ENCODE measurements at regions not wholly inside any gene's neighbourhood (a gene's known extent, or its start where the extent isn't known, plus 50 kb on each side); places are given as distances from the start of the nearest gene placed in this dataset.

DNA sequence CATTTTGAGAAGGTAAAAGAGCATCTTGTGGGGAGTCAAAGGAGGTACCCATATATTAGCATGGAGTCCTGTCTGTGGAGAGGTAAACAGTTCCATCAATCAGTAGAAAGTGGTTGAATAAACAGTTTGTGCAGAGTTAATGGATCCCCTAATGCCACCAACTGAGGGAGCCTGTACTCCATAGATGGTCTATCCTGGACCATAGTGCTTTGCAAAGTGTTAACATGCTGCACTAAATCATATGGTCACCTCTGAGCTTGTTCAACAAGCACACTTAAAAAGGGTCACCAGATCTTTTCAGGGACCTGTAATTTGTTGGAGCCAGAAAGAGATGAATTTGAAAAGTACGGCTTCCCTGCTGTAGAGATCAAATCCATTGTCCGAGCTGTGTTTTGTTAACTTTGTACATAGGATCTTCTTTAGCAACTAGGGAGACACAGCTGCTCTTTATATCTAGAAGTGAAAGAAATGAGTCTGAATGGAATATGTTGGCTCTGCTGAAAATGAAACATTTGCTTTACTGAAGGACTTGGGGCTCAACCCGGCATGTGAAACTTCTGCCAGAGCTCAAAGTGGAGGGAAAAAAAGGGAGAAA lies 366.4 kb downstream of the ETNK1 start:
- no peak for DNase-seq (ENCODE audit: low spot score)

DNA sequence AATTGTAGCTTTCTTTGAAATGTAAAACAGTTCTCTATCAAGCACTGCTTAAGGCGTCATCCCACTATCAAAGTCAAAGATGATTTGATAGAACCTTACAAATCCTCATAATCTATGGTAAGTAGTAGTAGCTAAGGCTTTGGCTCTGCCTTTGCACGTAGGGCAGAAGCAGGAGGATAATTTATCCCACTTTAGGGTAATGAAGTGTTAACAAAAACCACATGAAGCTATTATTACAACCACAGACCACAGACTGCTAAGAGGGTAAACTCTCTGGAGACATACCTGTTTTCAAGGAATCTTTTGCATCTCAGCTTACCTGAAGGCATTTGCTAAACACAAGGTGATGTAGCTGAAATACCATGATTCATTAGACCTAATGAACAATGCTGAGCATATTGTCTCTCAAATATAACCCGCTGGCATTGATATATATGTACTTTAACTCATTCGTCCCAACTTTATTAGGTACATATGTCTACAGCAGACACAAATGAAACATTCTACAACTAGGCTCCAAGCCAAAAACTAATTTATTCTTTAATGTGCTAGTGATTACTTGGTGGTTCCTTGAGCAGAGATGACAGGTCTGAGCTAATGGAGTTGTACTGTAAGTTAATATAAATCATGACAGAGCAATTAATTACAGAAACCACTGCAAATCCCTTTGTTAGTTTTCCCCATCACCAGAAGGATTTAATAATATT lies 368.8 kb downstream of the ETNK1 start:
- DNase-seq (ENCODE audit: low spot score), result no peak

DNA sequence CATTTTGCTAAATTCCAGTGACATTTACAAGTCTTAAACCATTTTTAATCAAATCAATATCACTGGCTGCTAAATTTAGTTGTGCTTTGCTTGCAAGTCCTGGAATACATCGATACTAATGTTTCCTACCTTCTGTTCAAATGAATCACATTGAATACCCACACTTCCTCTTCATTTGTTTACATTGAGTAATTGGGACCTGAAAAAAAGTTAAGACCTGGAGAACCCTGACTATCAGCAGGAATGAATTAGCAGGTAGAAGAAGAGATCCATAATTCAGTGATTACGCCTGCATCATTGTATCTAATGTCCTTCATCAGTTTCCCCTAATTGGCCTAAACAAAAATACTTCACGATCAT lies 369.3 kb downstream of the ETNK1 start:
- DNase-seq (ENCODE audit: low spot score), result no peak

DNA sequence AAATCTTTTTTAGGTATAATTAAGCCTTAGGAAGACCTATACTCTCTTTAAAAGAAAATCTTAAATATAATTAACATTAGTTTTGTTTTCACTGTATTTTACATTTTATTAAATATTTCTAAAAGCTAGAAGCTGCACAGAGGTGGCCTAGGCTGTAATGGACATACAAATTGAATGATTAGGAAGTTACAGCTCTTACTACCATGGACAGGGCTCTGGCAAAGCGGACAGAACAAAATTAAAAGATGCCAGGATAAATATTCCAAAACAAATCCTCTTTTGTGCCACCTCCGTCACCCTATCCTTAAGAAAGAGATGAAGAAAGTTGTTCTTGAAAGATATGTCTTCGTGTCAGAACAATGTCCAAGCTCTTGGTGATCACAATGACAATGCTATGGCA lies 376.5 kb downstream of the ETNK1 start:
- no peak for DNase-seq (ENCODE audit: low spot score)

DNA sequence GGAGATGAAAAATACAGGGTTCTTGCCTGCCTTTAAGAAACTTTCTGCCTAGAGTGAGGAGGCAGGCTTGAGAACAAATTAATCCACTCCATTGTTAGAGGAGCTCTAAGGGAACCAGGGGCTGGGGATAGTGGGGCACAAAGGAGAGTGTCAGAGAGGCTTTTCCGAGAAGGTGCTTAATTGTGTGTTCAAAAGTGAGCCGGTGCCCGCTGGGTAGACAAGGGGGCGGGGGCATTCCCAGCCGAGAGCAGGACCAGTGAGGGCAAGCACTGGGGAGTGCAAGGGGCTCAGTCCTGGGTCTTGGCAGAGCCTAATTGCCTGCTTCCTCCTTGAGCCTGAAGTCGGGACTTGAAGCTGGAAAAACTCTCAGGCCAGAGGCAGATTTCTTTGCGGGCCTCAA lies 377.4 kb downstream of the ETNK1 start:
- DNase-seq (ENCODE audit: low spot score), result no peak

DNA sequence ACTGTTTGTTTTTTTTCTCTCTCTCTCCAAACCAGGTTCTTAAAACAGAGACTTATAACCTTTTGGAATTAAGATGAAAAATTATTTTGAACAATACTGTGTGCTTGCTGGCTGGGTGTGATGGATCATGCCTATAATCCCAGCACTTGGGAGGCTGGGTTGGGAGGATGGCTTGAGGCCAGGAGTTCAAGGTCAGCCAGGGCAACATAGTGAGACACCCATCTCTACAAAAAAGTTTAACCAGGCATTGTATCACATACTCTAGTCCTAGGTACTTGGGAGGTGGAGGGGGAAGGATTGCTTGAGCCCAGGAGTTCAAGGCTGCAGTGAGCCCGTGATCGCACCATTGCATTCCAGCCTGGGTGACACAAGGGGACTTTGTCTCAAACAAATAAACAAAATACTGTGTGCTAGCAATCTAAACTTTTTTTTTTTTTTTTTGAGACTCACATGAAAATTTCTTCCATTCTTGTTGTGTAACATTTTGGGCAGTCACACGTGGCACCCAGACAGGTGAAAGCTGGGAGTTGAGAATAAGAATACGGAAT lies 379.6 kb downstream of the ETNK1 start:
- no peak for DNase-seq (ENCODE audit: low spot score)

- no peak for DNase-seq (ENCODE audit: low spot score)
These were observed 380.4 kb downstream of the ETNK1 start for GRCh38 chr12:23005387-23005786.

DNA sequence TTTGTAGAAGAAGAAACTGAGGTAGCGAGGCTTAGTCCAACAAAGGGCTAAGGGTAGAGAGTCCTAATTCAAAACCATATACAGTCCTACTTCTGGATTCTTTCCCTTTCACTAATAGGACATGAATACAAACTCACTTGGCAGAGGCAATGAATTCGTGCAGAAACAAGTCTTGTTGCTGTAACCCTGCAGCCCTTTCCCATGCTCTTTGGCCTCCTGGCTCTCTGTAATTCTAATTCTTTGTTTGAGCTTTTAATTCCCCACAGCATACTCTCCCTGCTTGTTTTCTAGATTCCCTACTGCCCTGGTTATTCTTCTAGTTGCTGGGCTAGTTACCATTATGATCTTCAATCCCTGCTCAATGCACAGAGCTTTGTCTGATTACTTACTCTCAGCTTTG lies 381.4 kb downstream of the ETNK1 start:
- no peak for DNase-seq (ENCODE audit: low spot score)

DNA sequence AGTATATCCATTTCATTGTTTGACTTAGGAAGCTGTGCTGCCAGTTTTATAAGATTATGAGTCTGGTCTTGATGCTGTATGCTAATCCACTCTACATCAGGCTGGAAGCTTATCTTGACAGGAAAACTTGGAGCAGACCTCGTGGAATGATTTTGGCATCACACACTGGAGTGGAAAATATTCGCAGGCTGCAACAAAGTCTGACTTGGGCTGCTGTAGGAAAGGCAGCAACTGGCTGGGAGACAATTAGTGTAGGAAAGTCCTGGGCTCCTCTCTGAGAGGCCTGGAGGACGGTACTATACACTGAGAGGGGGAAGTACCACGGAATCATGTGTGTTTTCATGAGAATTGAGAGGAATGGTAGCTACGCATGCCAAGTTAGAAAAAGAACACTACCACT lies 383.7 kb downstream of the ETNK1 start:
- DNase-seq (ENCODE audit: low spot score), result no peak

GRCh38 chr12:23014749-23015148 lies 389.8 kb downstream of the ETNK1 start:
- no peak for DNase-seq (ENCODE audit: low spot score)

DNA sequence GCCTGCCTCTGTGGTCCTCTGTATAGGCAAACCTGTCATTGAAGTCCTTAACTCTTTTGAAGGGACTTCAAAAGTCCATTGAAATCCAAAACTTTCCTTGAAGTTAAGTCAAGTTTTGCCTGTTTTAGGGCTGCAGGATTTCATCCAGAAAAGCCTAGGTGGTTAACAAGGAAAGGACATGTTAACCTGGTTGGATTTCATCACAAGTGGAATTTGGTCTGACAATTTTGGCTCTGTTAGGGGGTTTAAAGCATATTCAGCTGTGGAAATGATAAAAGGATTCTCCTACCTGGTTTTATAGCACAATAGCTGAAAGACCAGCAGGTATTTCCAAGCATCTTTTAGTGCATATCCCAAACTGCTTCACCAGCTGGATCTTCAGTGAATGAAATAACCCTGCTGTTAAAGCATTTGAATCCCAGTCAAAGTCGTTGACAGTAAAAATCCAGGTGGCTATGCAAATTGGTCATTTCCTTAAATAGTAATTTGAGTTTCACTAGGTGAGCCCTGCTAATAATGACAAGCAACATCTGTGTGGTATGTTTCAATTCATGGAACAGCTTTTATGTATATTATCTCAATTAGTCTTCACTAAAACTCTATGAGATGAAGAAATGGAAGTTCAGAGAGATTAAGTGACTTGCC lies 400.5 kb downstream of the ETNK1 start:
- no peak for DNase-seq (ENCODE audit: low spot score)

- no peak for DNase-seq (ENCODE audit: low spot score)
These were observed 403.3 kb downstream of the ETNK1 start for GRCh38 chr12:23028158-23028802.

GRCh38 chr12:23029185-23029584 lies 404.2 kb downstream of the ETNK1 start:
- no peak for DNase-seq (ENCODE audit: low spot score)

DNA sequence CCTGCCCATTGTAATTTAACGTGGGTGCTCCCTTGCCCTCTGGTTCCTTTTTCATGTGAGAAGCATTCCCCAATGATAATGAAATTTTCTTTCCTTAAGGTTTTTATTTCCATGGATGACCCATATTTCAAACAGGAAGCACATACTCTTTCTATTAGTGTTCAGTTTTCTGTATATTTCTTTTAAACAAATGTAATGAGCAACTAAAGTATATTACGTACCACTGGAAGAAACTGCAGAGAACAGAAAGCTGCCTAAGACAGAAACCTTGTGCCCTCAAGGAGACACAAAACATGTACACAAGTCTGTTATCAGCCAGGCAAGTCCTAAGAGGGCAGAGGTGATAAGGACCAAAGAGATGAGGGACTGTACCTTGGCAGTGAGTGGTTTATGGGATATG lies 414.9 kb downstream of the ETNK1 start:
- DNase-seq (ENCODE audit: low spot score), result no peak

DNA sequence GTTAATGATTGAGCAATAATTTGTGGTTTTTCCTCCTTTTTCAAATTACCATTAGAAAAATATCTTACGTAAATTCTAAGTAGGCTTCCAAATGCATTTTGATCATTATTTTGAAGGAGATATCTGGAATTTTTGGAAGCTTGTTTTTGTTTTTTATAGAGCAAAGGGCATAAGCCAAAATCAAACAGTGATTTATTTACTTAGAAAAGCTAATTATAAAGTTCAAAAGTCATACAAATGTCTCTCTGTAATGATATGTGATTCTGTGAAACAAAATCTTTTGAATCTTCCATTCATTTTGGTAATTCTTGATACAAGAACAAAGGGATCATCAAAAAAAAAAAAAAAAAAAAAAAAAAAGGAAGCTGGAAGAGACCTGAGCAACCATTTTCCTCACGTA lies 416.8 kb downstream of the ETNK1 start:
- no peak for DNase-seq (ENCODE audit: low spot score)

DNA sequence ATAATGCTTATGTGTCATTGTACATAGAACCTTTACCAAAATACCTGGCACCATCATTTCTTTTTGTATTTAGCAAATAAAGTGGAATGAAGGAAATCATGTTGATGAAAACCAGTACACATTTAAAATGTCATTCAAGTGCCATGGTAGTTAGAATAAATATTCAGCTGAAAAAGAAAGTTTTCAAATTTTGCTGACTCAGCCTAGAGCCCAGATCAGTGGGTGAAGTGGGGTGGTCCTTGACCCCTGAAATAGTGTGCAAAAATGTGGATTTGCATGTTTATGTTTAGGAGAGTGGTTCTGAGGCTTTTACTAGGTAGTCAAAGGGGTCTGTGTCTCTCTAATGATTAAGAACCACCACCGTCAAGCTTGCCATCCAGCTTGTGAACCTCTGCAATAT lies 418.7 kb downstream of the ETNK1 start:
- no peak for DNase-seq (ENCODE audit: low spot score)

- no peak for DNase-seq (ENCODE audit: low spot score)
These were observed 424.2 kb downstream of the ETNK1 start for GRCh38 chr12:23049180-23049579.

DNA sequence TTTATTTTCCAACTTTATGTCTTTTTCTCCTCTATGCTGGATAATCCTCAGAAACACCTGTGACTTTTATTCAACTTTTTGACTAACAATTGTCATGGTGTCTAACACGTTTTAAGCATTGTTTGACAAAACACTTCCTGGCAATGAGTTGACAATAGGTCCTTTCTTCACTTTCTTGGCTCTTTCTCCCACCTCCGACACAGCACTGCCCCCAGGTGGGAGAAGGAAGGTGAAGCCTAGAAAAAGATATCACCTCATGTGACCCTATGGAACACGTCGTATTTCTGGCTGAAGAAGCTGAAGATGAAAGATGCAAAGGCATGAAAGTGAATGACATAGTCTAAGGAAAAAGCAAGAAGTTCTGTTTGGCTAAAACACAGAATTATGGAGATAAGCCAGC lies 430.0 kb downstream of the ETNK1 start:
- no peak for DNase-seq (ENCODE audit: low spot score)

DNA sequence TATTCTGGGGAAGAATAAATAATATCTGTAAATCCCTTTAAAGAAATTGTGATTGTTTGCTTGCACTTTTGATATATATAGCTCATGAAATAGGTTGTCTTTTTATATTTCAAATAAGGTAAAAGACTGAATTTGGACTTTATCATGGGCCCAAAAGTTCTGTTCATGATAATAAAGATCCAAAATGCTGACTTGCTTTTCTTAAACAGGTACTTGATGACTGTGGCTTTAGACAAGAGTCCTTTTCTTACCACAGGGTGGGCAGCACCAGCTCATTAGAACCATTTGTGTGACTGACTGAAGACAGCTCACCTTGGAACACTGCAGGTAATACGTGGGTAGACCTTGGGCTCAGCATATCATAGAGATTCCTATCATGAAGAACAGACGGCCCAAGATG lies 432.6 kb downstream of the ETNK1 start:
- DNase-seq (ENCODE audit: low spot score), result no peak

- DNase-seq (ENCODE audit: low spot score), result no peak
These were observed 435.2 kb downstream of the ETNK1 start for GRCh38 chr12:23060161-23060560.

- DNase-seq (ENCODE audit: low spot score), result no peak
These were observed 438.2 kb downstream of the ETNK1 start for GRCh38 chr12:23063206-23063605.

DNA sequence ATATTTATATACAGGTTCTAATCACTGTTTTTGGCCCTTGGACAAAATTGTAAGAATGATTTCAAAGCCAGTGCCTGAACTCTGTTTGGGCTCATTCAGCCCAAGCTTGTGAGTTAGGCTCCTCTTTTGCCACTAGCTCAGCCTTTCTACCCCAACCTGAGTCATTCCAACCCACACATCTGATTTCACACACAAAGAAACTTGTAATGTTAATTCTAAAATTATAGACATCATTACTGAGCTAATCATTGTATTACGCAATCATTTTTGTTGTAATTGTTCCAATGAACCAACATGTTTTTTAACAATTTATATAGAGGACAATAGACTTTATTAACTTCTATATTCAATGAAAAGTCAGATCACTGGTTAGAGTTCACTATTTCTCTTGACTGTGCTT lies 441.1 kb downstream of the ETNK1 start:
- no peak for DNase-seq (ENCODE audit: low spot score)

DNA sequence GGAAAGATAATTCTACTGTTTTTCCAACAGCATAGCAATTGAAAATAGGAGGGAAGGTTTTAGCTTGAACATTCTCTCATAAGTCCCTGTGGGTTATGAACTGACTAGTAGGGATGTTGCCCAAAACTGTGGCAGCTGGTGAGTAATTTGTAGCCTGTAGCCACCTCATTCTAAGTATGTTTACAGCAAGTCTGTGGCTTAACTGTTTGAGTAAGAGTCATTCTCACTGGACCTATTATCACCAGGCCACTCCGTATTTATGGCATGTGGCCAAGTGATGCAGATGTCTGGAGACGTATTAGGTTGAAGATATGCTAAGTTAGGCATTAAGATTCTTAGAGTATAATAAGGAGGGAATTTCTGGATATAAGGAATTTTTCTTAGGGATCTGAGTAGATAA lies 458.3 kb downstream of the ETNK1 start:
- DNase-seq (ENCODE audit: low spot score), result no peak
